Gastrocnemius medialis (tissue), 4 donors: ENCODE measurements at regions not wholly inside any gene's neighbourhood (a gene's known extent, or its start where the extent isn't known, plus 50 kb on each side); places are given as distances from the start of the nearest gene placed in this dataset.

Experiments used
- ATAC-seq, 2 donors: fragments of 150-250 bp; one replicate each; pipeline ENCODE4 v1.9.1; 2016
- DNase-seq, 2 donors: peaks; one replicate each; pipeline ENCODE4 v3.0.0-alpha.2; 2019
- H3K27ac ChIP-seq, 4 donors: fragments of 200-600 bp; sonication (generic); 1 replicate in 1 of 4; 2 replicates in 3 of 4; pipeline ENCODE4 v1.5.1; 2016 to 2018; ENCODE audit warnings: mild to moderate bottlenecking in 2 of 4, moderate library complexity in 1 of 4
- H3K27me3 ChIP-seq, 3 donors: fragments of 200-600 bp; sonication (generic) in 2 of 3; 1 replicate in 1 of 3; 2 replicates in 2 of 3; pipeline versions ENCODE4 v1.5.1 to v1.6.0; 2016 to 2019; ENCODE audit warnings: mild to moderate bottlenecking in 1 of 3, moderate library complexity in 1 of 3
- H3K36me3 ChIP-seq, 2 donors: fragments of 200-600 bp; sonication (generic) in 1 of 2; one replicate each; pipeline ENCODE4 v1.5.1; 2017 to 2018
- H3K4me1 ChIP-seq, 2 donors: fragments of 200-600 bp; sonication (generic) in 1 of 2; one replicate each; pipeline ENCODE4 v1.5.1; 2016 to 2017; ENCODE audit warnings: mild to moderate bottlenecking in 2 of 2
- H3K4me3 ChIP-seq, 4 donors: fragments of 200-600 bp; sonication (generic) in 3 of 4; 1 replicate in 1 of 4; 2 replicates in 3 of 4; pipeline ENCODE4 v1.5.1; 2016 to 2019; ENCODE audit warnings: mild to moderate bottlenecking in 2 of 4
- H3K9me3 ChIP-seq, 3 donors: fragments of 200-600 bp; sonication (generic) in 2 of 3; 1 replicate in 1 of 3; 2 replicates in 2 of 3; pipeline ENCODE4 v1.5.1; 2016 to 2019
- POLR2A ChIP-seq, 2 donors: fragments of 450-650 bp; IDR thresholded peaks; one replicate each; pipeline ENCODE4 v1.6.1; 2017; ENCODE audit warnings: antibody characterized with exemption in 2 of 2, mild to moderate bottlenecking in 2 of 2, moderate library complexity in 2 of 2
- in situ Hi-C, 4 donors: fragments of 200-750 bp; cut with MboI; loops; one replicate each; pipeline versions ENCODE4 v1.15.0 to v1.8.0; 2017; ENCODE audit warnings: low sequenced_read_pairs in 4 of 4
- intact Hi-C: fragments of 100-400 bp; cut with DNase I; formaldehyde crosslinking; loops from one replicate; pipeline ENCODE4 v1.15.1; 2023; ENCODE audit warnings: low total_unique reads
- TF ChIP-seq, protein P1 (sequence below), 5 experiments: fragments of 450-650 bp in 3 of 5; fragments of 200-600 bp in 2 of 5; sonication (generic) in 2 of 5; IDR thresholded peaks in 4 of 5; conservative IDR thresholded peaks in 1 of 5; 1 replicate in 4 of 5; 2 replicates in 1 of 5; pipeline ENCODE4 v1.5.1; 2016 to 2019; ENCODE audit warnings: antibody characterized with exemption in 5 of 5, mild to moderate bottlenecking in 3 of 5, moderate library complexity in 3 of 5

DNA sequence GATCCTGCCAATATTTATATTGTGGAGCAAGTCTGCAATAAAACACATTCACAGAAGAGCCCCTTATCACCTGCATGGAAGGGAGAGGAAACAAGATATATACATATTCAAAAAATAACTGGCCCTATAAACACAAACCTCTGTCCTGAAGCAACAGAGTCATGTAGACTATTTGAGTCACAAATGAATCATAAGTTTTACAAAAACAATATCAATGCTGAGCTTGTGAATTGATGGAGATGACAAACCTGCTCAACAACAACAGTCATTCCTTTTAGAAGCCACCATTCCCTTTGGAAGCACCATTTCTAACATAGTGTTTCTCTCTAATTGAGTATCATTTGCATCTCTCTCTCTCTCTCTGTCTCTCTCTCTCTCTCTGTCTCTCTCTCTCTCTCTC lies 313.9 kb downstream of the MID1IP1 start:
- H3K4me3 ChIP-seq = no peak overlapping the region
- H3K9me3 ChIP-seq = peaks cover 0 to 7% (median 0%) of the 10 kb centered on the region in 3 donors
- in situ Hi-C loops (no loop called here), intact Hi-C loops (no loop called here)
- H3K4me1 ChIP-seq = no peaks in the 10 kb centered on the region
- DNase-seq (no peak), ATAC-seq (no peak)
- H3K27ac ChIP-seq = no peak overlapping the region
- H3K36me3 ChIP-seq = no peaks in the 10 kb centered on the region
- TF ChIP-seq POLR2A (IDR thresholded peaks at IDR 0.05) = no peak
- TF ChIP-seq, protein P1, sequence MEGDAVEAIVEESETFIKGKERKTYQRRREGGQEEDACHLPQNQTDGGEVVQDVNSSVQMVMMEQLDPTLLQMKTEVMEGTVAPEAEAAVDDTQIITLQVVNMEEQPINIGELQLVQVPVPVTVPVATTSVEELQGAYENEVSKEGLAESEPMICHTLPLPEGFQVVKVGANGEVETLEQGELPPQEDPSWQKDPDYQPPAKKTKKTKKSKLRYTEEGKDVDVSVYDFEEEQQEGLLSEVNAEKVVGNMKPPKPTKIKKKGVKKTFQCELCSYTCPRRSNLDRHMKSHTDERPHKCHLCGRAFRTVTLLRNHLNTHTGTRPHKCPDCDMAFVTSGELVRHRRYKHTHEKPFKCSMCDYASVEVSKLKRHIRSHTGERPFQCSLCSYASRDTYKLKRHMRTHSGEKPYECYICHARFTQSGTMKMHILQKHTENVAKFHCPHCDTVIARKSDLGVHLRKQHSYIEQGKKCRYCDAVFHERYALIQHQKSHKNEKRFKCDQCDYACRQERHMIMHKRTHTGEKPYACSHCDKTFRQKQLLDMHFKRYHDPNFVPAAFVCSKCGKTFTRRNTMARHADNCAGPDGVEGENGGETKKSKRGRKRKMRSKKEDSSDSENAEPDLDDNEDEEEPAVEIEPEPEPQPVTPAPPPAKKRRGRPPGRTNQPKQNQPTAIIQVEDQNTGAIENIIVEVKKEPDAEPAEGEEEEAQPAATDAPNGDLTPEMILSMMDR (IDR thresholded peaks at IDR 0.05 in 4 of 5, conservative IDR thresholded peaks at IDR 0.05 in 1 of 5) = no peak
- no peaks in the 10 kb centered on the region for H3K27me3 ChIP-seq

DNA sequence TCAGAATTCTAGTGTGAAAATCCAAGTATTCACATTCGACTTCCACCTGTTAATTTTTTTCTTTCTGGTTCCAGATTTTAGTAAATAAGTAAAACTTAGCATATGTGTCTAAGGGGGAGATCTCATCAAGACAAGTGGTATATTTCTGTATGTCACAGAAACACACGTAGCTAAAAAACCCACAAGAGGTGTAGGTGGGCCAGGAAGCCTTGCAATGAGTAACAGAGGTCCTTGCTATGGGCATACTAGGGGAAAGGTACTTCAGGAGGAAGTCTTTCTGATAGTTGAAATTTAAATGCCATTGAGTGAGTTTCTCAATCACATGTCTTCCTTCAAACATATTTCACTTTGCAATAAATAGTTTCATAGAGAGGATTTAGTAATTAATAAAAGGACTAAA lies 315.8 kb downstream of the MID1IP1 start:
- Histone ChIP-seq H3K36me3 (no peaks in the 10 kb centered on the region), H3K27me3 (no peaks in the 10 kb centered on the region), H3K27ac (no peak overlapping the region), H3K4me1 (no peaks in the 10 kb centered on the region), H3K4me3 (no peak overlapping the region), H3K9me3 (no peaks in the 10 kb centered on the region)
- TF ChIP-seq POLR2A (IDR thresholded peaks at IDR 0.05) = no peak
- TF ChIP-seq, protein P1 (IDR thresholded peaks at IDR 0.05 in 4 of 5, conservative IDR thresholded peaks at IDR 0.05 in 1 of 5) = no peak
- intact Hi-C loops (no loop called here), in situ Hi-C loops (no loop called here)
- ATAC-seq = no peak
- DNase-seq = no peak

DNA sequence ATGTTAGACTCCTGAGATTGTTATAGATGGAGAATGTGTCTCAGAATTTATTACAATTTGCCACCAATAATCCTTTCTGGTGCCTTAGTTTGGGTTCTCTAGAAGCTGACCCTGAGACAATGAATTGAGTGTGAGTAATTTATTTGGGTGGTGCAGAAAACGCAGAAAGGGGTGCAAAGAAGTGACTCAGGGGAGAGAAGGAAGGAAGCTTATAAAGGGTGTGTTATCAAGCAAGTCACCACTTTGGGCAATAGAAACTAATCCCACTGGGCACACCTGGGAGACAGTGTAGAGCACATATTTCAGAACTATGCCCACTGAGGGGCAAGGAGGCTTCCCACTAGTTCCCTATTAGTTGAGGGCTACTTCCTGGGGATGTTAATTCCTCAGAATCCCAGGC lies 320.6 kb downstream of the MID1IP1 start:
- Histone ChIP-seq H3K27ac (no peak overlapping the region), H3K27me3 (peaks cover 0 to 5% (median 0%) of the 10 kb centered on the region in 3 donors), H3K36me3 (no peaks in the 10 kb centered on the region), H3K4me1 (no peaks in the 10 kb centered on the region), H3K9me3 (no peaks in the 10 kb centered on the region), H3K4me3 (no peak overlapping the region)
- DNase-seq (no peak), ATAC-seq (no peak)
- no peak for TF ChIP-seq POLR2A (IDR thresholded peaks at IDR 0.05)
- TF ChIP-seq, protein P1 (IDR thresholded peaks at IDR 0.05 in 4 of 5, conservative IDR thresholded peaks at IDR 0.05 in 1 of 5) = no peak
- in situ Hi-C loops = no loop called here
- intact Hi-C loops = no loop called here

DNA sequence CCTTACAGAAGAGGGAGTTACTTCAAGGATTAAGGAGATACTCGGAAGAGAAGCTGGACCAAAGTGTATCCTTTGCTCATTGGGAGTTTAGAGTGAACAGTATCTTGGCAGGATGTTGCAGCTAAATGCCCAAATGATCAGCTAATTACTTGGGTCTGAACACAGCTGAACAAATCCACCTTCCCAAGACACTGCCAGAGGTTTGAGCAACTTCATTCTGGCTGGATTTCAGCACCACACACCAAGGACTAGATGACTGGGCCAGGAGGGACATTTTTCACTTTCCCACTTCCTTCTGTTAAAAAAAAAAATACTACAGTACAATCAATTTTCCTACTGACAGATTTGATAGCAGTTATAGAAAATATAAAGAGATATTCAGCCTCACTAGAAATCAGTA lies 324.6 kb downstream of the MID1IP1 start:
- Histone ChIP-seq H3K9me3 (no peaks in the 10 kb centered on the region), H3K4me1 (no peaks in the 10 kb centered on the region), H3K36me3 (no peaks in the 10 kb centered on the region), H3K4me3 (no peak overlapping the region), H3K27ac (no peak overlapping the region), H3K27me3 (peaks cover 0 to 5% (median 0%) of the 10 kb centered on the region in 3 donors)
- no peak for DNase-seq
- in situ Hi-C loops (loop anchor here in 1 of 4 donors (25.0 kb wide), 1 partner anchor 364 kb away; no protein-coding TSS in a partner anchor), intact Hi-C loops (no loop called here)
- ATAC-seq = no peak
- no peak for TF ChIP-seq POLR2A (IDR thresholded peaks at IDR 0.05)
- TF ChIP-seq, protein P1 (IDR thresholded peaks at IDR 0.05 in 4 of 5, conservative IDR thresholded peaks at IDR 0.05 in 1 of 5) = no peak

DNA sequence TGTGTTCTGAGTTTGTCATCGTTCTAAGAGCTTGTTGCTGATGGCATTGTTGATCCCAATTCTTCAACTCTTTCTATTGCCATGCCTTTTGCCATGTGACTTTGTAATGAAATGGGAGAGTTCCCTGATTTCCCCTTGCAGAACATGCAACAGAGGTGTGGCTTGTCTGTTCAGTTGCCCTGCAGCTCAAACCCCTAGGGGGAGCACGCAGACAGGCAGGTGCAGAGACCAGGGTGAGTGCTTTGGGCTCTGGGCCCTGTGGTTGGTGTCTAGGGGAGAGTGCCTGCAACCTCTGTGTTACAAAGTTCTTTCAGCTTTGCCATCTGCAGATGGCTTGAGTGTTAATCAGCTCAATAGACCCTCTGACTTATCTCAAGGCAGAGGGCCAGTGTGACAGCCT lies 332.7 kb downstream of the MID1IP1 start:
- DNase-seq (no peak), ATAC-seq (no peak)
- Histone ChIP-seq H3K4me3 (no peak overlapping the region), H3K36me3 (no peaks in the 10 kb centered on the region), H3K4me1 (no peaks in the 10 kb centered on the region), H3K27ac (no peak overlapping the region), H3K27me3 (no peaks in the 10 kb centered on the region), H3K9me3 (no peaks in the 10 kb centered on the region)
- intact Hi-C loops = no loop called here
- no peak for TF ChIP-seq POLR2A (IDR thresholded peaks at IDR 0.05)
- TF ChIP-seq, protein P1 (IDR thresholded peaks at IDR 0.05 in 4 of 5, conservative IDR thresholded peaks at IDR 0.05 in 1 of 5) = no peak
- in situ Hi-C loops = loop anchor here in 1 of 4 donors (25.0 kb wide), 1 partner anchor 372 kb away; no protein-coding TSS in a partner anchor
